Fibroblast of lung (primary cell): ENCODE measurements at regions not wholly inside any gene's neighbourhood (a gene's known extent, or its start where the extent isn't known, plus 50 kb on each side); places are given as distances from the start of the nearest gene placed in this dataset.

Source experiments
- DNase-seq, 2 donors: peaks; one replicate each; pipeline versions ENCODE4 v3.0.0 to v3.0.0-alpha.2; 2010; ENCODE audit warnings: low read depth in 2 of 2
- H2AFZ ChIP-seq: 2 replicates; pipeline ENCODE4 v1.5.1; 2012; ENCODE audit warnings: low read length, control low read depth, inconsistent platforms
- H3K27ac ChIP-seq: 2 replicates; pipeline ENCODE4 v1.5.1; 2011; ENCODE audit warnings: low read length, control low read depth; ENCODE audit not compliant: insufficient read depth
- H3K27me3 ChIP-seq: 2 replicates; pipeline ENCODE4 v1.5.1; 2011; ENCODE audit warnings: mild to moderate bottlenecking, low read length; ENCODE audit not compliant: control insufficient read depth, insufficient read depth
- H3K36me3 ChIP-seq: 2 replicates; pipeline ENCODE4 v1.5.1; 2011; ENCODE audit warnings: low read length; ENCODE audit not compliant: control insufficient read depth, insufficient read depth
- H3K4me1 ChIP-seq: 2 replicates; pipeline ENCODE4 v1.5.1; 2011; ENCODE audit warnings: low read length; ENCODE audit not compliant: control insufficient read depth, insufficient read depth; ENCODE audit errors: extremely low read depth
- H3K4me2 ChIP-seq: 2 replicates; pipeline ENCODE4 v1.5.1; 2011; ENCODE audit warnings: low read length, control low read depth; ENCODE audit not compliant: insufficient read depth; ENCODE audit errors: extremely low read depth
- H3K4me3 ChIP-seq, 4 experiments: fragments of 200-600 bp in 1 of 4; sonication (generic) in 1 of 4; replicated peaks in 1 of 4; 2 replicates each; pipeline ENCODE4 v1.5.1; 2011 to 2016; ENCODE audit warnings: low read length in 4 of 4, low read depth in 3 of 4, mild to moderate bottlenecking in 3 of 4, control low read depth in 2 of 4, inconsistent platforms in 1 of 4, mixed read lengths in 1 of 4; ENCODE audit not compliant: insufficient read depth in 1 of 4; ENCODE audit errors: control extremely low read depth in 1 of 4
- H3K79me2 ChIP-seq: 2 replicates; pipeline ENCODE4 v1.5.1; 2012; ENCODE audit warnings: mild to moderate bottlenecking, low read length, inconsistent platforms; ENCODE audit not compliant: control insufficient read depth, insufficient read depth
- H3K9ac ChIP-seq: 2 replicates; pipeline ENCODE4 v1.5.1; 2011; ENCODE audit warnings: mild to moderate bottlenecking, low read length, control low read depth; ENCODE audit not compliant: insufficient read depth
- H3K9me3 ChIP-seq: 2 replicates; pipeline ENCODE4 v1.5.1; 2012; ENCODE audit warnings: low read depth, low read length; ENCODE audit not compliant: control insufficient read depth, insufficient read depth
- H4K20me1 ChIP-seq: 2 replicates; pipeline ENCODE4 v1.5.1; 2011; ENCODE audit warnings: low read length; ENCODE audit not compliant: control insufficient read depth, insufficient read depth; ENCODE audit errors: extremely low read depth
- EZH2 ChIP-seq: IDR thresholded peaks from 2 replicates; pipeline ENCODE4 v1.5.1; 2012; ENCODE audit warnings: low read length, control low read depth, mild to moderate bottlenecking; ENCODE audit errors: missing control alignments
- TF ChIP-seq, protein P1 (sequence below), 2 donors: IDR thresholded peaks in 1 of 2; conservative IDR thresholded peaks in 1 of 2; 1 replicate in 1 of 2; 2 replicates in 1 of 2; pipeline ENCODE4 v1.5.1; 2011 to 2012; ENCODE audit warnings: low read length in 2 of 2, control low read depth in 1 of 2, inconsistent platforms in 1 of 2, low read depth in 1 of 2, mild to moderate bottlenecking in 1 of 2

DNA sequence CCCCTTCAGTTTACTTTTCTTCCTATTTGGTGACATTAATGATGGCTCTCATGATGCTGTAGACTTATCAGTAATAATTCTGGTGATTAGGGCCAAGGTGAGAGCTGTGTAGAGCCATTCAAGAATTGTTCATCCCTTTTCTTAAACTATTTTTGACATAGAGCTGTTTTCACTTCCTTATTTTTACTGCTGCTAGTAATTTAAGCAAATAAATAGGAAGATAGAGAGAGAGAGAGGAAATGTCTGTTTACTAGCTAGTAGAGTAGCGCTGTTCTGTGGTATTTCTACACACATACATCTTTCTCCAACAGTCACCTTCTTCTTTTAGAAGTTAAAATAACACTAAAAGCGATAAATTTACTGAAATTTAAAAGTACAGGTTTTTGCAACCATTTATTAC lies 678.0 kb upstream of the ZP4 start:
- no peaks in the 10 kb centered on the region for H3K79me2 ChIP-seq
- H4K20me1 ChIP-seq: no peaks in the 10 kb centered on the region
- no peak overlapping the region for H2AFZ ChIP-seq
- H3K36me3 ChIP-seq: no peaks in the 10 kb centered on the region
- H3K9me3 ChIP-seq: no peaks in the 10 kb centered on the region
- H3K4me1 ChIP-seq: no peaks in the 10 kb centered on the region
- H3K4me2 ChIP-seq: no peak overlapping the region
- H3K27me3 ChIP-seq: no peaks in the 10 kb centered on the region
- H3K9ac ChIP-seq: no peak overlapping the region
- no peak overlapping the region for H3K4me3 ChIP-seq
- DNase-seq: no peak
- no peak for TF ChIP-seq EZH2
- TF ChIP-seq, protein P1, sequence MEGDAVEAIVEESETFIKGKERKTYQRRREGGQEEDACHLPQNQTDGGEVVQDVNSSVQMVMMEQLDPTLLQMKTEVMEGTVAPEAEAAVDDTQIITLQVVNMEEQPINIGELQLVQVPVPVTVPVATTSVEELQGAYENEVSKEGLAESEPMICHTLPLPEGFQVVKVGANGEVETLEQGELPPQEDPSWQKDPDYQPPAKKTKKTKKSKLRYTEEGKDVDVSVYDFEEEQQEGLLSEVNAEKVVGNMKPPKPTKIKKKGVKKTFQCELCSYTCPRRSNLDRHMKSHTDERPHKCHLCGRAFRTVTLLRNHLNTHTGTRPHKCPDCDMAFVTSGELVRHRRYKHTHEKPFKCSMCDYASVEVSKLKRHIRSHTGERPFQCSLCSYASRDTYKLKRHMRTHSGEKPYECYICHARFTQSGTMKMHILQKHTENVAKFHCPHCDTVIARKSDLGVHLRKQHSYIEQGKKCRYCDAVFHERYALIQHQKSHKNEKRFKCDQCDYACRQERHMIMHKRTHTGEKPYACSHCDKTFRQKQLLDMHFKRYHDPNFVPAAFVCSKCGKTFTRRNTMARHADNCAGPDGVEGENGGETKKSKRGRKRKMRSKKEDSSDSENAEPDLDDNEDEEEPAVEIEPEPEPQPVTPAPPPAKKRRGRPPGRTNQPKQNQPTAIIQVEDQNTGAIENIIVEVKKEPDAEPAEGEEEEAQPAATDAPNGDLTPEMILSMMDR (conservative IDR thresholded peaks at IDR 0.05 in 1 of 2, IDR thresholded peaks at IDR 0.05 in 1 of 2; ENCODE audit: low read depth in 1 of 2, low read length in 2 of 2): no peak
- no peak overlapping the region for H3K27ac ChIP-seq

- TF ChIP-seq EZH2: no peak
- TF ChIP-seq, protein P1 (conservative IDR thresholded peaks at IDR 0.05 in 1 of 2, IDR thresholded peaks at IDR 0.05 in 1 of 2; ENCODE audit: low read depth in 1 of 2, low read length in 2 of 2): no peak
- Histone ChIP-seq H3K9ac (no peak overlapping the region), H2AFZ (no peak overlapping the region), H3K4me1 (no peaks in the 10 kb centered on the region), H3K36me3 (no peaks in the 10 kb centered on the region), H3K9me3 (no peaks in the 10 kb centered on the region), H3K4me3 (no peak overlapping the region), H4K20me1 (no peaks in the 10 kb centered on the region), H3K27me3 (no peaks in the 10 kb centered on the region), H3K4me2 (no peak overlapping the region), H3K27ac (no peak overlapping the region), H3K79me2 (no peaks in the 10 kb centered on the region)
- peak; percentile 8 to 90 for DNase-seq
These were observed 671.6 kb upstream of the ZP4 start for GRCh38 chr1:238562341-238562740.

GRCh38 chr1:238558746-238559145 lies 668.0 kb upstream of the ZP4 start:
- H3K4me3 ChIP-seq: no peak overlapping the region
- no peaks in the 10 kb centered on the region for H3K4me1 ChIP-seq
- no peak overlapping the region for H3K27ac ChIP-seq
- TF ChIP-seq, protein P1 (conservative IDR thresholded peaks at IDR 0.05 in 1 of 2, IDR thresholded peaks at IDR 0.05 in 1 of 2; ENCODE audit: low read depth in 1 of 2, low read length in 2 of 2): no peak
- no peak for TF ChIP-seq EZH2
- H3K27me3 ChIP-seq: no peaks in the 10 kb centered on the region
- no peaks in the 10 kb centered on the region for H3K9me3 ChIP-seq
- no peaks in the 10 kb centered on the region for H3K79me2 ChIP-seq
- no peak overlapping the region for H3K9ac ChIP-seq
- peak in 1 of 2 donors; percentile 67 for DNase-seq
- no peaks in the 10 kb centered on the region for H4K20me1 ChIP-seq
- no peak overlapping the region for H3K4me2 ChIP-seq
- H2AFZ ChIP-seq: no peak overlapping the region
- H3K36me3 ChIP-seq: no peaks in the 10 kb centered on the region
